ENCODE measurements at regions not wholly inside any gene's neighbourhood (a gene's known extent, or its start where the extent isn't known, plus 50 kb on each side); places are given as distances from the start of the nearest gene placed in this dataset.

DNA sequence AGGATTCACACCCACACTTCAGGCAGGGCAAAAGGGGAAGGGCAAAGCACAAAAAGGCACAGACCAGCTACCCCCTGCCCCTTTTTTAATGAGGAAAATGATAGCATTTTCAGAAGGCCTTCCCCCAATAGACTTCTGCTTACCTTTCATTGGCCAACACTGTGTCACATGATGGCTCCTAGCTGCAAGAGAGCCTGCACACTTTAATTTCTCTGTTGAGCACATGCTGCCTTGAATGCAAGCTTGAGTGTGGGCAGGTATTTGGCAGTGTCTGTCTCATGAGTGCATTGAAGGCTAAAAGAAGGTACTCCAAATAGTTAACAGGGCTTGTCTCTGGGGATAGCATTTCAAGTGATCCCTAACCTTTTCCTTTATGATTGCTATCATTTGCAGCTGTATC, 175.4 kb upstream of the NFE2L3 start:
- TF ChIP-seq, protein P1, sequence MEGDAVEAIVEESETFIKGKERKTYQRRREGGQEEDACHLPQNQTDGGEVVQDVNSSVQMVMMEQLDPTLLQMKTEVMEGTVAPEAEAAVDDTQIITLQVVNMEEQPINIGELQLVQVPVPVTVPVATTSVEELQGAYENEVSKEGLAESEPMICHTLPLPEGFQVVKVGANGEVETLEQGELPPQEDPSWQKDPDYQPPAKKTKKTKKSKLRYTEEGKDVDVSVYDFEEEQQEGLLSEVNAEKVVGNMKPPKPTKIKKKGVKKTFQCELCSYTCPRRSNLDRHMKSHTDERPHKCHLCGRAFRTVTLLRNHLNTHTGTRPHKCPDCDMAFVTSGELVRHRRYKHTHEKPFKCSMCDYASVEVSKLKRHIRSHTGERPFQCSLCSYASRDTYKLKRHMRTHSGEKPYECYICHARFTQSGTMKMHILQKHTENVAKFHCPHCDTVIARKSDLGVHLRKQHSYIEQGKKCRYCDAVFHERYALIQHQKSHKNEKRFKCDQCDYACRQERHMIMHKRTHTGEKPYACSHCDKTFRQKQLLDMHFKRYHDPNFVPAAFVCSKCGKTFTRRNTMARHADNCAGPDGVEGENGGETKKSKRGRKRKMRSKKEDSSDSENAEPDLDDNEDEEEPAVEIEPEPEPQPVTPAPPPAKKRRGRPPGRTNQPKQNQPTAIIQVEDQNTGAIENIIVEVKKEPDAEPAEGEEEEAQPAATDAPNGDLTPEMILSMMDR (IDR thresholded peaks at IDR 0.05) = no peak
- ATAC-seq (ENCODE audit: low FRiP score) (no peak), DNase-seq (ENCODE audit: low spot score) (no peak)

DNA sequence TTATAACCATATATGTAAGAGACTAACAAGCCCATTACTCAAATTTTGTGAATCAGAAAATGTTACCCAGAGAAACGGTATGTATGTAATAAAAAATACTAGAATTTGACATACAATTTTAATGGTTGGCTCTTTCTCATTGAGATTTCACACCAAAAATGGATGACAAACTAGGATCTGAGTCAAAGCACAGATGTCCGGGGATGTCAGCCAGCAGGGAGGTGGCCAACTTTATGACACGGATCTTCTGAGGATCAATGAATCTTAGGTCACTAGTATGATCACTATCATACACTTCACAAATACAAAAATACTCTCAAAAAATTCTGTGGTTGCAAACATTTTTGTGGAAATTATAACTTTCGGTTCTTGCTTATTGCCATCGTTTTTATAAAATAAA, 173.5 kb upstream of the NFE2L3 start:
- no peak for ATAC-seq (ENCODE audit: low FRiP score)
- TF ChIP-seq, protein P1 (IDR thresholded peaks at IDR 0.05) = no peak
- DNase-seq (ENCODE audit: low spot score) = no peak

DNA sequence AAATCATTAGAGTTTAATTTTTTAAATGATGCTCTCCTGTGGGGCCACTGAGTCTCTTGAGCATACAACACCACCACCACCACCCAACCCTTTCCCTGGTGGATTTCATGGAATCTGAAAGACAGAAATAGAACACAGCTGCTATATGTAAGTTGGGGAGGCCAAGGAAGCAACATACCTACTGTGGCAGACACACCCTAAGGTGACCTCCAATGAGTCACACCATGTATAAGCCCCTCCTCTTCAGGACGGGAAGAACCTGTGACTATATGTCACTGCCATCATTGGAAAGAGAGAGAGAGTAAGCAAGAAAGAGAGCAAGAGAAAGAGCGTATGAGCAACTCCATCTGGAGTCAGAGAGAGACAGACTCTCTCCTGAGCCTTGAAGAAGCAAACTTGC, 172.4 kb upstream of the NFE2L3 start:
- DNase-seq (ENCODE audit: low spot score) = no peak

DNA sequence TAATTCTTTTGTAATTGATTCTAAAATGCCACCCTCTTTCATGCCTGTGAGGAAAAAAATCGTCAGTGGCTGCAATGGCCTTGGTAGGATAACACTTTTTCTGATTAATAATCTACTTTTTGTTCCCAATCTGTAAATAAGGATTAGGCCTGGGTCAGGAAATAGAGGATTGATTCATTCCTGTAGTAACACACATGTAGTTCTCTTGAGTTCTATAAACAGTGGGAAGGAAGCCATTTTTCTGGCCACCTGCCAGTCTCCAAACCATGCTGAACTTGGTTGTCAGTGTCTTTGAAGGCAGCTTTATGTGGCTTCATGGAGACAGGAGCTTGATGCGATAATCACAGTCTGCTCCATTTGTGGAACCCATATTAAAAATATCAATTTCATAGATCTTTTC, 169.3 kb upstream of the NFE2L3 start:
- no peak for DNase-seq (ENCODE audit: low spot score)
- TF ChIP-seq, protein P1 (IDR thresholded peaks at IDR 0.05) = no peak
- no peak for ATAC-seq (ENCODE audit: low FRiP score)

More for the DNA sequence above, 172.4 kb upstream of the NFE2L3 start:
- TF ChIP-seq, protein P1 (IDR thresholded peaks at IDR 0.05) = no peak
- no peak for ATAC-seq (ENCODE audit: low FRiP score)

DNA sequence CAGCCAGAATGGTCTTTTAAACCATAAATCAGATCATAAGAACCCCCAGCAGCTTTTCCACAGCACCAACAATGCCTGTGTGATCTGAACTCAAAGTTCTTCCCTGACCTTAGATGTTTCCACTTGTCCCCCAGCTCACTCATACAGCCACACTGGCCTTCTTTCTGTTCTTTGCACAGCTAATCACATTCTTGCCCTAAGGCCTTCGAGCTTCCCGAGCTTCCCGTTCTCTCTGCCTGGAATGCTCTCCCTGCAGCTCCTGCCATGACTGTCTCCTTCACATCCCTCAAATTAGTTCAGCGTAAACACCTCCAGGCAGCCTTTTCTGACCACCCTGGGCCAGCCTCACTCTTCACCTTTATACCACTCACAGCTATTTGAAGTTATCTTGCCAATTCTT, 166.8 kb upstream of the NFE2L3 start:
- DNase-seq (ENCODE audit: low spot score) (no peak), ATAC-seq (ENCODE audit: low FRiP score) (no peak)
- TF ChIP-seq, protein P1 (IDR thresholded peaks at IDR 0.05) = no peak

DNA sequence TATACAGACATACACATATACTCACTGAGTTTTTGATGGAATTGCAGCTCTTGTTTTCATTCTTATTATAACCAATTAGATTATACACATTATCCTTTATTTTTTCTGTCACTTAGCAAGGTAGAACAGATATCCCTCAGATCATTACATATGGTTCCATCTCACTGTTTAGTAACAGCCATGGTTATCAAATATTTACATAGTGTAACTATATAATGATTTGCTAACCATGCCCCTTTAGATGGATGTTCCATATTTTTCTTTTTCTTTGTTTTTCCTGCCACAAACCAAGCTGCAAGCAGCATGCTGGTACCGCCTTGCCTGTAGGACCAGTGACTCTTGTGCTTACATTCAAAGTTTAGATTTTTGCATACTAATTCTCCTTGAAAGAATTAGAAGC, 163.4 kb upstream of the NFE2L3 start:
- ATAC-seq (ENCODE audit: low FRiP score) = no peak
- TF ChIP-seq, protein P1 (IDR thresholded peaks at IDR 0.05) = no peak
- no peak for DNase-seq (ENCODE audit: low spot score)

DNA sequence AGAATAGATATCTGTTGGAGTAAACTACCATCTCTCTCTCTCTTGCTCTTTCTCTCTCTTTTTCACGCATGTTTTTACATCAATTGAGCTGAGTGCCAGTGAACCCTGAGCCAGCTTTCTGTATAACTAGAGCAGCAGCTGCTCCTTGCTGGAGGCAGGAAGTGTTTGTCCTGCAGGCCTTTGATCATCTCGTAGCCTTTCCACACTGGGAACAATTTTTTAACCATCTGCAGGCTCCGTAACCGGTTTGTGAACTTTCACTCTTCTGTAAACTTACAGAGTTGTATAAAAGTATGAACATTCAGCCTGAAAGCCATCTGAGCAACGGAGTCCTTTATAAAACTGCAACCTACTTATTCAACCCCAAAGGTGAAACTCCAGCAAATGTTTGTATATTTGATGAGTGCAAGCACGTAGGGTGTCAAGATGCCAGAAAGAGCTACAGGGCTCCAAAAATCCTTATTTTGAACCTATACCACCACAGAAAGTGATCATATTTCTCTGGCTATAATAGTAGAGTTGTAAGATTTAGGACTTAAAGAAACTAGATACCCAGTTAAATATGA, 162.8 kb upstream of the NFE2L3 start:
- ATAC-seq (ENCODE audit: low FRiP score) (no peak), DNase-seq (ENCODE audit: low spot score) (no peak)
- TF ChIP-seq, protein P1 (IDR thresholded peaks at IDR 0.05) = no peak
